ENCODE measurements at regions not wholly inside any gene's neighbourhood (a gene's known extent, or its start where the extent isn't known, plus 50 kb on each side); places are given as distances from the start of the nearest gene placed in this dataset.

DNA sequence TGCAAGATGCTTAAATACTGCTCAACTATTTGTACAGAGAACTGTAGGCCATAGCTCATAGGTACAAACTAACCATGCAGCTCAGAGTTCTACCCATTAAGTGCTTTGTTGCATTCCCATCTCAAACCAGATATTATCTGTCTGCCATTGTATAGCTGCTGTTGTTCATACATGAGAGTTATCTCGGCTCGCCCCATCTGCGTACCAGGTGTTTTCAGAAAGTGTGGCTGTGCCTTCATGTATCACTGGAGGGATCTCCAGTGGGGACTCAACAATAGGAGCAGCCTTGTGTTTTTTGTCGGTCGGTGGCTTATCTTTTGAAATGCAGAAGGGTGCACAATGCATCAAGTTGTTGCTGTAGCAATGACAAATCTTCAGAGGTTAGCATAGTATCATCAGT is 678.3 kb downstream of the RERGL start:
- no peak for TF ChIP-seq POLR2A (IDR thresholded peaks at IDR 0.05; ENCODE audit: low read depth, low read length)
- no peak for TF ChIP-seq POLR2AphosphoS5 (IDR thresholded peaks at IDR 0.05; ENCODE audit: low read depth, low read length)

Measured in GM12892 (cell line).